ENCODE measurements at regions not wholly inside any gene's neighbourhood (a gene's known extent, or its start where the extent isn't known, plus 50 kb on each side); places are given as distances from the start of the nearest gene placed in this dataset.

- TF ChIP-seq CTCF (IDR thresholded peaks at IDR 0.05; ENCODE audit: poor library complexity) (no peak), EZH2 (IDR thresholded peaks at IDR 0.05; ENCODE audit: borderline replicate concordance) (no peak), EZH2phosphoT487 (IDR thresholded peaks at IDR 0.05; ENCODE audit: low read depth, severe bottlenecking, unreplicated experiment) (no peak)
These were observed 163.2 kb downstream of the TOX3 start for GRCh38 chr16:52383640-52384292.
